Suprapubic skin (tissue), 4 donors: ENCODE measurements at regions not wholly inside any gene's neighbourhood (a gene's known extent, or its start where the extent isn't known, plus 50 kb on each side); places are given as distances from the start of the nearest gene placed in this dataset.

Experiments used
- DNase-seq, 2 donors: peaks; one replicate each; pipeline ENCODE4 v3.0.0-alpha.2; 2019; ENCODE audit warnings: low spot score in 2 of 2
- H3K27ac ChIP-seq: fragments of 200-600 bp; sonication (generic); one replicate; pipeline ENCODE4 v1.5.1; 2019
- H3K27me3 ChIP-seq: fragments of 200-600 bp; sonication (generic); one replicate; pipeline ENCODE4 v1.5.1; 2019
- H3K36me3 ChIP-seq: fragments of 200-600 bp; sonication (generic); one replicate; pipeline ENCODE4 v1.5.1; 2019
- H3K4me1 ChIP-seq: fragments of 200-600 bp; sonication (generic); one replicate; pipeline ENCODE4 v1.5.1; 2019
- H3K4me3 ChIP-seq: fragments of 200-600 bp; sonication (generic); one replicate; pipeline ENCODE4 v1.5.1; 2019; ENCODE audit warnings: mild to moderate bottlenecking
- H3K9me3 ChIP-seq: fragments of 200-600 bp; sonication (generic); one replicate; pipeline ENCODE4 v1.5.1; 2019
- CTCF ChIP-seq, 2 donors: fragments of 200-600 bp in 1 of 2; fragments of 450-650 bp in 1 of 2; sonication (generic) in 1 of 2; IDR thresholded peaks; one replicate each; pipeline ENCODE4 v1.5.1; 2016 to 2019; ENCODE audit warnings: antibody characterized with exemption in 2 of 2, mild to moderate bottlenecking in 1 of 2, moderate library complexity in 1 of 2
- EP300 ChIP-seq: sonication (generic); formaldehyde crosslinking; IDR thresholded peaks from one replicate; pipeline ENCODE4 v1.6.1; 2017; ENCODE audit warnings: antibody characterized with exemption
- POLR2A ChIP-seq, 2 donors: fragments of 450-650 bp; IDR thresholded peaks; one replicate each; pipeline ENCODE4 v1.6.1; 2017; ENCODE audit warnings: antibody characterized with exemption in 2 of 2, mild to moderate bottlenecking in 2 of 2, moderate library complexity in 2 of 2
- POLR2AphosphoS5 ChIP-seq, 3 donors: sonication (generic); formaldehyde crosslinking; IDR thresholded peaks; one replicate each; pipeline ENCODE4 v1.6.1; 2017; ENCODE audit warnings: antibody characterized with exemption in 3 of 3
- WGBS: methylation state at CpG from one replicate; pipeline ENCODE4 v1.1.5; 2018; 5-methylcytosine and 5-hydroxymethylcytosine counted together

DNA sequence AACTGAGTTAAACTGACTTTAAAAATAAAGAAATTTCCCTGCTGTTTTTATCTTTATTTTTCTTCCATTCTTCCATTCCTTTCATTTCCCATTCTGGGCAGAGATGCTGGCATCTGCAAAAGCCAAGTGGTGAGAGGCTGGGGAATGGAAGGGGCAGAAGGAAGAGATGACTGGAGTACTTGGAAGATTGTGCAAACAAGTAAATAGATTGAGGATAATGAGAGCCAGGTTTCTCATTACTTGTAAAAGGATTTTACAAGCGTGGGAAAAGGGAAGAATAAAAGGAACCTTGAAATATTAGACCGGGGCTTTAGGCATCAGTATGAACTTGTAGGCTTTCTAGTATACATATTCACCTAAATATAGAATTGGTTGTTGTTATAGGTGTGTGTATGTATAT, 341.2 kb downstream of the CAAP1 start:
- WGBS, result 57% methylated on average over 2 of the region's 2 CpGs
- DNase-seq, result no peak
- Histone ChIP-seq H3K9me3 (no peaks in the 10 kb centered on the region), H3K27ac (no peak overlapping the region), H3K4me1 (no peaks in the 10 kb centered on the region), H3K27me3 (no peaks in the 10 kb centered on the region), H3K36me3 (no peaks in the 10 kb centered on the region), H3K4me3 (no peak overlapping the region)
- TF ChIP-seq POLR2A (IDR thresholded peaks at IDR 0.05), result no peak
- TF ChIP-seq CTCF (IDR thresholded peaks at IDR 0.05), result no peak
- no peak for TF ChIP-seq POLR2AphosphoS5 (IDR thresholded peaks at IDR 0.05)
- no peak for TF ChIP-seq EP300

- DNase-seq, result no peak
- Histone ChIP-seq H3K4me3 (no peak overlapping the region), H3K9me3 (no peaks in the 10 kb centered on the region), H3K27ac (no peak overlapping the region), H3K27me3 (no peaks in the 10 kb centered on the region), H3K4me1 (no peaks in the 10 kb centered on the region), H3K36me3 (no peaks in the 10 kb centered on the region)
- 76% methylated on average over 4 of the region's 4 CpGs for WGBS
- TF ChIP-seq POLR2AphosphoS5 (IDR thresholded peaks at IDR 0.05), result no peak
- TF ChIP-seq CTCF (IDR thresholded peaks at IDR 0.05), result no peak
- TF ChIP-seq EP300, result no peak
- no peak for TF ChIP-seq POLR2A (IDR thresholded peaks at IDR 0.05)
Observed at GRCh38 chr9:26548781-26549290, 343.8 kb downstream of the CAAP1 start.

- no peak overlapping the region for H3K4me3 ChIP-seq
- no peaks in the 10 kb centered on the region for H3K9me3 ChIP-seq
- no peaks in the 10 kb centered on the region for H3K27me3 ChIP-seq
- TF ChIP-seq POLR2AphosphoS5 (IDR thresholded peaks at IDR 0.05) (no peak), POLR2A (IDR thresholded peaks at IDR 0.05) (no peak), EP300 (no peak), CTCF (IDR thresholded peaks at IDR 0.05) (no peak)
- H3K36me3 ChIP-seq, result no peaks in the 10 kb centered on the region
- H3K4me1 ChIP-seq, result no peaks in the 10 kb centered on the region
- no peak for DNase-seq
- 92% methylated on average over 6 of the region's 6 CpGs for WGBS
- no peak overlapping the region for H3K27ac ChIP-seq
Observed at GRCh38 chr9:26539867-26540493, 352.6 kb downstream of the CAAP1 start.

DNA sequence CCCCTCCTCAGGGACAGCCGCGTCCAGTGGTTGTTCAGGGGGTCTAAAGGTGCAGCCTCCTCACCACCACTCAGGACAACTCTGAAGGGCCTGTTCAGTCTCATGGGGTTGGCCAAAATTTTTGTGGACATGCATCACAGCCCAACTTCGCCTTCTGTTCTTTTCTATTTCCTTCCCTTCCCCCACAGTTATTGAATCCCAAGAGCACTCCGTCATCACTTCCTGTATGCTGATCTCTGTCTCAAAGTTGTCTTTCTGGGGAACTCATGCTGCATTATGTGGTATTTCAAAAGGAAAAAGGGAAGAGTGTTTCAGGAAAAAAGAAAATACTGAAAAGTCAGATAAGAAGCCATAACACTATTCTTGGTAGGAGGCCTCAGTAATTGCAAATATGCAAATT, 355.4 kb downstream of the CAAP1 start:
- Histone ChIP-seq H3K9me3 (no peaks in the 10 kb centered on the region), H3K27me3 (no peaks in the 10 kb centered on the region), H3K4me3 (no peak overlapping the region), H3K27ac (no peak overlapping the region), H3K36me3 (no peaks in the 10 kb centered on the region), H3K4me1 (no peaks in the 10 kb centered on the region)
- no peak for TF ChIP-seq POLR2AphosphoS5 (IDR thresholded peaks at IDR 0.05)
- TF ChIP-seq POLR2A (IDR thresholded peaks at IDR 0.05), result no peak
- 65% methylated on average over 4 of the region's 4 CpGs for WGBS
- no peak for DNase-seq

GRCh38 chr9:26535151-26535550, 357.5 kb downstream of the CAAP1 start:
- no peak overlapping the region for H3K4me3 ChIP-seq
- TF ChIP-seq CTCF (IDR thresholded peaks at IDR 0.05) (no peak), POLR2AphosphoS5 (IDR thresholded peaks at IDR 0.05) (no peak), EP300 (no peak), POLR2A (IDR thresholded peaks at IDR 0.05) (no peak)
- 79% methylated on average over 1 of the region's 1 CpG for WGBS
- no peaks in the 10 kb centered on the region for H3K9me3 ChIP-seq
- H3K36me3 ChIP-seq, result no peaks in the 10 kb centered on the region
- no peak overlapping the region for H3K27ac ChIP-seq
- no peaks in the 10 kb centered on the region for H3K27me3 ChIP-seq
- no peak for DNase-seq
- H3K4me1 ChIP-seq, result no peaks in the 10 kb centered on the region

GRCh38 chr9:26530841-26531240, 361.8 kb downstream of the CAAP1 start:
- Histone ChIP-seq H3K27ac (no peak overlapping the region), H3K9me3 (no peaks in the 10 kb centered on the region), H3K36me3 (no peaks in the 10 kb centered on the region), H3K4me3 (no peak overlapping the region), H3K27me3 (no peaks in the 10 kb centered on the region), H3K4me1 (no peaks in the 10 kb centered on the region)
- no peak for DNase-seq
- TF ChIP-seq POLR2AphosphoS5 (IDR thresholded peaks at IDR 0.05) (no peak), POLR2A (IDR thresholded peaks at IDR 0.05) (no peak), CTCF (IDR thresholded peaks at IDR 0.05) (no peak), EP300 (no peak)
- 88% methylated on average over 2 of the region's 2 CpGs for WGBS
